Neural progenitor cell (in vitro differentiated cells): ENCODE measurements at regions not wholly inside any gene's neighbourhood (a gene's known extent, or its start where the extent isn't known, plus 50 kb on each side); places are given as distances from the start of the nearest gene placed in this dataset.
A peak's percentile ranks its signal among the peaks of the same experiment; 100 is the strongest.

Experiments used
- DNase-seq: peaks from one replicate; pipeline ENCODE4 v3.0.0-alpha.2; 2016; ENCODE audit warnings: low spot score
- H2AFZ ChIP-seq: fragments of 200-600 bp; sonication (generic); replicated peaks from 2 replicates; pipeline ENCODE4 v1.6.1; 2016; ENCODE audit warnings: antibody characterized with exemption
- H3F3A ChIP-seq: fragments of 200-600 bp; sonication (generic); 2 replicates; pipeline ENCODE4 v1.6.1; 2016; ENCODE audit warnings: antibody characterized with exemption, low read depth
- H3K27ac ChIP-seq: fragments of 200-600 bp; sonication (generic); 2 replicates; pipeline ENCODE4 v1.5.1; 2016; ENCODE audit warnings: mild to moderate bottlenecking
- H3K27me3 ChIP-seq: fragments of 200-600 bp; sonication (generic); 2 replicates; pipeline ENCODE4 v1.6.1; 2016; ENCODE audit warnings: mild to moderate bottlenecking, moderate library complexity
- H3K36me3 ChIP-seq: fragments of 200-600 bp; sonication (generic); 2 replicates; pipeline ENCODE4 v1.5.1; 2016
- H3K4me1 ChIP-seq: fragments of 200-600 bp; sonication (generic); 2 replicates; pipeline ENCODE4 v1.6.1; 2016; ENCODE audit warnings: mixed run types
- H3K4me2 ChIP-seq: fragments of 200-600 bp; sonication (generic); 2 replicates; pipeline ENCODE4 v1.6.1; 2016
- H3K4me3 ChIP-seq: fragments of 200-600 bp; sonication (generic); 2 replicates; pipeline ENCODE4 v1.5.1; 2016
- H3K79me2 ChIP-seq: fragments of 200-600 bp; sonication (generic); 2 replicates; pipeline ENCODE4 v1.6.1; 2016; ENCODE audit warnings: low read depth
- H3K9ac ChIP-seq: fragments of 200-600 bp; sonication (generic); 2 replicates; pipeline ENCODE4 v1.6.1; 2016
- H3K9me3 ChIP-seq: fragments of 200-600 bp; sonication (generic); 2 replicates; pipeline ENCODE4 v1.5.1; 2016; ENCODE audit warnings: low read depth
- H4K20me1 ChIP-seq: fragments of 200-600 bp; sonication (generic); 2 replicates; pipeline ENCODE4 v1.6.1; 2016; ENCODE audit warnings: low read depth
- H3K27ac Mint-ChIP-seq: 3 replicates; pipeline ENCODE4 v1.8.0; 2021; ENCODE audit warnings: mixed read lengths
- H3K27me3 Mint-ChIP-seq: 2 replicates; pipeline ENCODE4 v1.8.0; 2022; ENCODE audit warnings: low read depth, mild to moderate bottlenecking, inconsistent platforms, moderate library complexity, mixed read lengths; ENCODE audit not compliant: insufficient read depth
- H3K36me3 Mint-ChIP-seq: 3 replicates; pipeline ENCODE4 v1.8.0; 2021; ENCODE audit warnings: mixed read lengths
- H3K4me1 Mint-ChIP-seq: 3 replicates; pipeline ENCODE4 v1.8.0; 2021; ENCODE audit warnings: mixed read lengths
- H3K4me3 Mint-ChIP-seq: 3 replicates; pipeline ENCODE4 v1.8.0; 2021; ENCODE audit warnings: mild to moderate bottlenecking, moderate library complexity, mixed read lengths
- H3K9me3 Mint-ChIP-seq: 3 replicates; pipeline ENCODE4 v1.8.0; 2020; ENCODE audit warnings: mixed read lengths
- EZH2 ChIP-seq: fragments of 200-600 bp; sonication (generic); IDR thresholded peaks from 2 replicates; pipeline ENCODE4 v1.6.1; 2017; ENCODE audit warnings: antibody characterized with exemption, mild to moderate bottlenecking, moderate library complexity
- EZH2phosphoT487 ChIP-seq: fragments of 200-600 bp; sonication (generic); IDR thresholded peaks from 2 replicates; pipeline ENCODE4 v1.6.1; 2017; ENCODE audit warnings: antibody characterized with exemption
- TF ChIP-seq, protein P1 (sequence below): fragments of 200-600 bp; sonication (generic); IDR thresholded peaks from 2 replicates; pipeline ENCODE4 v1.5.1; 2017; ENCODE audit warnings: antibody characterized with exemption, mild to moderate bottlenecking

DNA sequence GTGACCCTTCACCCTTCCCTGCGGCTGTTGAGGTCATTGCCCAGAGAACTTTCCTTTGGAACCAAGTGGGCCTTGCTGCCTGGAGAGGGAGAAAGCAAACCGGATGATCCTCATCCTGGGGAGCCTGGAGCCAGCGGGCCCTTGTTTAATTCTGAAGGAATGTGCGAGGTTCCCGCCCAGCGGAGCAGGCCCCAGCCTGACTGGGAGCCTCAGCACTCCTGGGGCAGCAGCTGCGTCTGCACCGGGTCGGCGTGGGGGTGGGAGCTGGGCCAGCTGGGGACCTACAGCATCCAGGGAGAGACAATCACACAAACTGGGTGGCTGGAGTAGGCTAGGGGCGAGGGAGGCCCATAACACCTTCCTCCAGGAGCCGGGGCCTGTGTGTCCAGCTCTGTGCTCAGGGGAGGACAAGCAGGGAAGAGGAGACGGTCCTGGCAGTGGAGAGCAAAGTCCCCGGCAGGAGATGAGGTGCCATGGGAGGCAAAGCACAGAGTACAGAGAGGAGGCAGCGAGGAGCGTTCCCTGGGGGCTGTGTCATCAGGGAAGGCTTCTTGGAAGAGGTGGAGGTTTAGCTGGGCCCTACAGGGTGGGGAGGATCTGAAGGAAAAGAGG, 61.9 kb upstream of the HAAO start:
- Histone ChIP-seq H3K36me3 (no peaks in the 10 kb centered on the region), H3K4me3 (no peak overlapping the region), H3K9ac (no peak overlapping the region), H3K4me1 (peaks cover 20% of the 10 kb centered on the region), H3K27ac (no peak overlapping the region), H3K79me2 (no peaks in the 10 kb centered on the region), H3K4me2 (no peak overlapping the region), H3K27me3 (no peaks in the 10 kb centered on the region), H3F3A (no peaks in the 10 kb centered on the region), H2AFZ (peak overlapping the region; percentile 39), H4K20me1 (no peaks in the 10 kb centered on the region), H3K9me3 (no peaks in the 10 kb centered on the region)
- Mint-ChIP-seq H3K9me3 (peaks cover 11% of the 10 kb centered on the region), H3K27ac (peak overlapping the region; percentile 91), H3K4me1 (peaks cover 18% of the 10 kb centered on the region), H3K4me3 (no peak overlapping the region), H3K36me3 (no peaks in the 10 kb centered on the region), H3K27me3 (peaks cover 12% of the 10 kb centered on the region)
- peak; percentile 49 for DNase-seq
- TF ChIP-seq, protein P1, sequence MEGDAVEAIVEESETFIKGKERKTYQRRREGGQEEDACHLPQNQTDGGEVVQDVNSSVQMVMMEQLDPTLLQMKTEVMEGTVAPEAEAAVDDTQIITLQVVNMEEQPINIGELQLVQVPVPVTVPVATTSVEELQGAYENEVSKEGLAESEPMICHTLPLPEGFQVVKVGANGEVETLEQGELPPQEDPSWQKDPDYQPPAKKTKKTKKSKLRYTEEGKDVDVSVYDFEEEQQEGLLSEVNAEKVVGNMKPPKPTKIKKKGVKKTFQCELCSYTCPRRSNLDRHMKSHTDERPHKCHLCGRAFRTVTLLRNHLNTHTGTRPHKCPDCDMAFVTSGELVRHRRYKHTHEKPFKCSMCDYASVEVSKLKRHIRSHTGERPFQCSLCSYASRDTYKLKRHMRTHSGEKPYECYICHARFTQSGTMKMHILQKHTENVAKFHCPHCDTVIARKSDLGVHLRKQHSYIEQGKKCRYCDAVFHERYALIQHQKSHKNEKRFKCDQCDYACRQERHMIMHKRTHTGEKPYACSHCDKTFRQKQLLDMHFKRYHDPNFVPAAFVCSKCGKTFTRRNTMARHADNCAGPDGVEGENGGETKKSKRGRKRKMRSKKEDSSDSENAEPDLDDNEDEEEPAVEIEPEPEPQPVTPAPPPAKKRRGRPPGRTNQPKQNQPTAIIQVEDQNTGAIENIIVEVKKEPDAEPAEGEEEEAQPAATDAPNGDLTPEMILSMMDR = no peak
- TF ChIP-seq EZH2phosphoT487 (no peak), EZH2 (no peak)

DNA sequence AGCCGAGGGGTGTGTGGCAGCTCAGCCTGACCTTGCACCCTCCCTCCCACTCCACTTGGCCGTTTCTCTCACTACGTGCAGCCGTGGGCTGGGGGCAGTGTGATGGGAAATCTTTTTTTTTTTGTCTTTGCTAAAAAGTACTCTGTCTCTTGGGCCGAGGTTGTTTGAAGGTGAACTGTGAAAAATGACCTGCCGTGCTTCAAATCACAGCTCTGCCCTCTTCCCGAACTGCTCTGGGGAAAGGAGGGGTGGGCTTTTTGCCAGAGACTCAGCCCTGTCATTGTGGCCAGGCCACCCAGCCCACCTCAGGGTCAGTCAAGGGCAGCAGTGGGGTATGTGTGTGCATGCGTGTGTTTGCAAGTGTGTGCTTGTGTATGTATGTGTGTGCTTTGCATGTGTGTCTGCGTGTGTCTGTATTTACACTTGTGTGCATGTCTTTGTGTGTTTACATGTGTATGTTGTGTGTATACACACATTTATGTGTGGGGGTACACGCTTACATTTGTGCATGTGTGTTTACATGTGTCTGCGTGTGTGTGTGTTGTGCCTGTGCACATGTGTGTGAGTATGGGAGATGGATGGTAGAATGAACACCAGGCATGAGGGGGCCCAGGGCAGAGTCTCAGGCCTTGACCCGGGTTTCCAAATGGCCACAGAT, 61.3 kb upstream of the HAAO start:
- H3K4me3 Mint-ChIP-seq = peak overlapping the region; percentile 30
- peaks cover 18% of the 10 kb centered on the region for H3K4me1 Mint-ChIP-seq
- Histone ChIP-seq H3K36me3 (no peaks in the 10 kb centered on the region), H2AFZ (no peak overlapping the region), H3K4me3 (no peak overlapping the region), H3K27me3 (no peaks in the 10 kb centered on the region), H3K4me2 (no peak overlapping the region), H3K9me3 (no peaks in the 10 kb centered on the region), H3K9ac (no peak overlapping the region), H3K4me1 (peaks cover 15% of the 10 kb centered on the region), H3K79me2 (no peaks in the 10 kb centered on the region), H3K27ac (no peak overlapping the region), H4K20me1 (no peaks in the 10 kb centered on the region), H3F3A (no peaks in the 10 kb centered on the region)
- no peak for DNase-seq
- TF ChIP-seq EZH2phosphoT487 (no peak), EZH2 (no peak)
- TF ChIP-seq, protein P1 = no peak
- H3K9me3 Mint-ChIP-seq = peaks cover 8% of the 10 kb centered on the region
- H3K27ac Mint-ChIP-seq = peak overlapping the region; percentile 91
- H3K27me3 Mint-ChIP-seq = peaks cover 12% of the 10 kb centered on the region
- no peaks in the 10 kb centered on the region for H3K36me3 Mint-ChIP-seq

DNA sequence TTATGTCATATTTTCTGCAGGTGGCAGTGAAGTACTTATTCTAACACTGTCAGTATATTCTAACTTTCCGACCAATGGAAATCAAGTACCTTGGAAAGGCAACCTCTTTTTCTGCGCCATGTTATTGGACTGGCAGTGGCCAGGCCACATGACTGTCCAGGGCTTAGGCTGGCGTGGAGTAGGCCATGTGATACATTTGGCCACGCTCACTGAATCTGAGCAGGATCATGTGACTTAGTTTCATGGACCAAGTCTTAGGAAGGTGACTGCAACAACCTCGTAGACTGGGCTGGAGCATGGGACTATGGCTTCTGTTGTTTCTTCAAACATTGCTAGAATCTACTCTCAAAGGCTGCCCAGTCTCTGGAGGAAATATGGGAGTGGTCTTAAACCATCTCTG, 60.4 kb upstream of the HAAO start:
- Histone ChIP-seq H3K79me2 (no peaks in the 10 kb centered on the region), H3K9ac (no peak overlapping the region), H3K4me2 (no peak overlapping the region), H3K9me3 (no peaks in the 10 kb centered on the region), H3K4me1 (peaks cover 9% of the 10 kb centered on the region), H2AFZ (no peak overlapping the region), H3K27ac (no peak overlapping the region), H3K36me3 (no peaks in the 10 kb centered on the region), H3K27me3 (no peaks in the 10 kb centered on the region), H4K20me1 (no peaks in the 10 kb centered on the region), H3F3A (no peaks in the 10 kb centered on the region), H3K4me3 (no peak overlapping the region)
- Mint-ChIP-seq H3K27me3 (peaks cover 12% of the 10 kb centered on the region), H3K36me3 (no peaks in the 10 kb centered on the region), H3K4me1 (peaks cover 18% of the 10 kb centered on the region), H3K4me3 (no peak overlapping the region), H3K27ac (no peak overlapping the region), H3K9me3 (no peaks in the 10 kb centered on the region)
- DNase-seq = no peak
- TF ChIP-seq EZH2 (no peak), EZH2phosphoT487 (no peak)
- TF ChIP-seq, protein P1 = no peak
